ENCODE measurements at regions not wholly inside any gene's neighbourhood (a gene's known extent, or its start where the extent isn't known, plus 50 kb on each side); places are given as distances from the start of the nearest gene placed in this dataset.
"Not testable (repeated sequence)": the region's sequence is repeated elsewhere in the genome, so short reads cannot be mapped to it uniquely, and the experiment has no call there.

GRCh38 chr10:33506838-33507661, 172.6 kb upstream of the NRP1 start:
- DNase-seq (ENCODE audit: low read depth in 2 of 2) = no peak

- DNase-seq (ENCODE audit: low read depth in 2 of 2) = no peak
Measured at GRCh38 chr10:33506391-33506790, 171.9 kb upstream of the NRP1 start.

- no peak for DNase-seq (ENCODE audit: low read depth in 2 of 2)
Measured at GRCh38 chr10:33501161-33501560, 166.7 kb upstream of the NRP1 start.

GRCh38 chr10:33498391-33498891, 164.0 kb upstream of the NRP1 start:
- no peak for DNase-seq (ENCODE audit: low read depth in 2 of 2)

- DNase-seq (ENCODE audit: low read depth in 2 of 2) = no peak
Measured at GRCh38 chr10:33497338-33497737, 162.9 kb upstream of the NRP1 start.

GRCh38 chr10:33496096-33496495, 161.6 kb upstream of the NRP1 start:
- no peak for DNase-seq (ENCODE audit: low read depth in 2 of 2)

- DNase-seq (ENCODE audit: low read depth in 2 of 2) = no peak
Measured at GRCh38 chr10:33494694-33495265, 160.3 kb upstream of the NRP1 start.

- DNase-seq (ENCODE audit: low read depth in 2 of 2) = no peak
Measured at GRCh38 chr10:33493978-33494377, 159.5 kb upstream of the NRP1 start.

GRCh38 chr10:33493497-33493896, 159.0 kb upstream of the NRP1 start:
- no peak for DNase-seq (ENCODE audit: low read depth in 2 of 2)

GRCh38 chr10:33492701-33493345, 158.4 kb upstream of the NRP1 start:
- DNase-seq (ENCODE audit: low read depth in 2 of 2) = peak; percentile 41

- peak in 1 of 2 experiments; percentile 35 for DNase-seq (ENCODE audit: low read depth in 2 of 2)
Measured at GRCh38 chr10:33489501-33490176, 155.2 kb upstream of the NRP1 start.

- no peak for DNase-seq (ENCODE audit: low read depth in 2 of 2)
Measured at GRCh38 chr10:33487014-33487776, 152.7 kb upstream of the NRP1 start.

GRCh38 chr10:33485276-33485675, 150.8 kb upstream of the NRP1 start:
- no peak for DNase-seq (ENCODE audit: low read depth in 2 of 2)

- peak; percentile 75 for DNase-seq (ENCODE audit: low read depth in 2 of 2)
Measured at GRCh38 chr10:33484787-33485186, 150.3 kb upstream of the NRP1 start.

GRCh38 chr10:33483816-33484190, 149.3 kb upstream of the NRP1 start:
- DNase-seq (ENCODE audit: low read depth in 2 of 2) = no peak

GRCh38 chr10:33483124-33483815, 148.8 kb upstream of the NRP1 start:
- DNase-seq (ENCODE audit: low read depth in 2 of 2) = no peak

- DNase-seq (ENCODE audit: low read depth in 2 of 2) = no peak
Measured at GRCh38 chr10:33482486-33482885, 148.0 kb upstream of the NRP1 start.

- DNase-seq (ENCODE audit: low read depth in 2 of 2) = no peak
Measured at GRCh38 chr10:33481184-33481583, 146.7 kb upstream of the NRP1 start.

- not testable (repeated sequence) for DNase-seq (ENCODE audit: low read depth in 2 of 2)
Measured at GRCh38 chr10:33480417-33480816, 145.9 kb upstream of the NRP1 start.

- DNase-seq (ENCODE audit: low read depth in 2 of 2) = no peak
Measured at GRCh38 chr10:33478675-33479125, 144.2 kb upstream of the NRP1 start.

All from fibroblast of skin of left quadriceps (primary cell).